Breast epithelium (tissue), 3 donors: ENCODE measurements at regions not wholly inside any gene's neighbourhood (a gene's known extent, or its start where the extent isn't known, plus 50 kb on each side); places are given as distances from the start of the nearest gene placed in this dataset.

Source experiments
- POLR2A ChIP-seq: fragments of 450-650 bp; IDR thresholded peaks from one replicate; pipeline ENCODE4 v1.6.1; 2016; ENCODE audit warnings: antibody characterized with exemption, mild to moderate bottlenecking, moderate library complexity
- TF ChIP-seq, protein P1 (sequence below), 3 donors: fragments of 450-650 bp; IDR thresholded peaks; one replicate each; pipeline ENCODE4 v1.5.1; 2016 to 2017; ENCODE audit warnings: antibody characterized with exemption in 3 of 3, mild to moderate bottlenecking in 3 of 3, moderate library complexity in 3 of 3

DNA sequence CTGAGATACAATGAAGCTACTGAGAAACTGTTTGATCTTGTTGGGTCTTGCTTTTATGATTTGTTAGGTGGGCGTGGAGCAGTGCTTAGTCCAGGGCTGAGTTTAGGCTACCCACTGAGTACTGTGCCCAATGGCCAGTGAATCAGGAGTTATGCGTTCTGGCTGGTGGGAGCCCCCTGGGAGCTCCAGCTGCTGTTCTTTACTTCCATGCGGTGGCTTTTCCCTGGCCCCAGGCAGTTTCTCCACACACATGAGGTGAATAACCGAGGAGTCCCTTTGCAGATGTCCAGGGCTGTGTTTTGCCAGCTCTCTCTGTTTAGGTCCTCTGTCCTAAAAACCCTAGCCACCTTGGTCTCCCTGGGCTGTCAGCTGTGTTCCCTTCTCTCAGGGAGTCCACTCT is 106.5 kb downstream of the KLF13 start:
- TF ChIP-seq, protein P1, sequence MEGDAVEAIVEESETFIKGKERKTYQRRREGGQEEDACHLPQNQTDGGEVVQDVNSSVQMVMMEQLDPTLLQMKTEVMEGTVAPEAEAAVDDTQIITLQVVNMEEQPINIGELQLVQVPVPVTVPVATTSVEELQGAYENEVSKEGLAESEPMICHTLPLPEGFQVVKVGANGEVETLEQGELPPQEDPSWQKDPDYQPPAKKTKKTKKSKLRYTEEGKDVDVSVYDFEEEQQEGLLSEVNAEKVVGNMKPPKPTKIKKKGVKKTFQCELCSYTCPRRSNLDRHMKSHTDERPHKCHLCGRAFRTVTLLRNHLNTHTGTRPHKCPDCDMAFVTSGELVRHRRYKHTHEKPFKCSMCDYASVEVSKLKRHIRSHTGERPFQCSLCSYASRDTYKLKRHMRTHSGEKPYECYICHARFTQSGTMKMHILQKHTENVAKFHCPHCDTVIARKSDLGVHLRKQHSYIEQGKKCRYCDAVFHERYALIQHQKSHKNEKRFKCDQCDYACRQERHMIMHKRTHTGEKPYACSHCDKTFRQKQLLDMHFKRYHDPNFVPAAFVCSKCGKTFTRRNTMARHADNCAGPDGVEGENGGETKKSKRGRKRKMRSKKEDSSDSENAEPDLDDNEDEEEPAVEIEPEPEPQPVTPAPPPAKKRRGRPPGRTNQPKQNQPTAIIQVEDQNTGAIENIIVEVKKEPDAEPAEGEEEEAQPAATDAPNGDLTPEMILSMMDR (IDR thresholded peaks at IDR 0.05), result no peak
- no peak for TF ChIP-seq POLR2A
